CD4-positive, alpha-beta T cell (primary cell): ENCODE measurements at regions not wholly inside any gene's neighbourhood (a gene's known extent, or its start where the extent isn't known, plus 50 kb on each side); places are given as distances from the start of the nearest gene placed in this dataset.

Source experiments
- ATAC-seq: fragments of 200-7000 bp; cut with Tn5 transposase; one replicate; pipeline ENCODE4 v1.10.0; 2022; ENCODE audit warnings: mild to moderate bottlenecking; ENCODE audit not compliant: poor library complexity
- CTCF ChIA-PET: fragments of 350-600 bp; sonication (Branson Sonifier 250); formaldehyde crosslinking; loops from one replicate; lab custom pipeline; 2021; ENCODE audit warnings: antibody characterized with exemption, inconsistent platforms; lab: Charles Lee
- POLR2A ChIA-PET: fragments of 350-600 bp; sonication (Branson Sonifier 250); formaldehyde crosslinking; loops from one replicate; lab custom pipeline; 2021; ENCODE audit warnings: antibody characterized with exemption, inconsistent platforms; lab: Charles Lee
- DNase-seq, 14 experiments: peaks; one replicate each; pipeline ENCODE4 v3.0.0-alpha.2; 2013 to 2020; ENCODE audit warnings: mixed read lengths in 2 of 14
- H3K27ac ChIP-seq, 2 donors: one replicate each; pipeline versions ENCODE4 v1.5.1 to v1.7.0; 2013; ENCODE audit warnings: low read length in 2 of 2, low read depth in 1 of 2, mild to moderate bottlenecking in 1 of 2
- H3K27me3 ChIP-seq, 2 experiments: 1 replicate in 1 of 2; 2 replicates in 1 of 2; pipeline versions ENCODE4 v1.6.1 to v1.7.0; 2013; ENCODE audit warnings: low read length in 2 of 2, control low read depth in 1 of 2, mild to moderate bottlenecking in 1 of 2, moderate library complexity in 1 of 2; ENCODE audit not compliant: insufficient read depth in 2 of 2, control insufficient read depth in 1 of 2
- H3K36me3 ChIP-seq: one replicate; pipeline ENCODE4 v1.6.1; 2013; ENCODE audit warnings: low read length, control low read depth; ENCODE audit not compliant: insufficient read depth
- H3K4me1 ChIP-seq: one replicate; pipeline ENCODE4 v1.6.1; 2013; ENCODE audit warnings: low read length, control low read depth; ENCODE audit not compliant: insufficient read depth
- H3K4me3 ChIP-seq: one replicate; pipeline ENCODE4 v1.5.1; 2013; ENCODE audit warnings: mild to moderate bottlenecking, low read length, moderate library complexity
- H3K9me3 ChIP-seq, 2 experiments: 1 replicate in 1 of 2; 2 replicates in 1 of 2; pipeline versions ENCODE4 v1.6.1 to v1.7.0; 2013; ENCODE audit warnings: low read length in 2 of 2, mild to moderate bottlenecking in 2 of 2, control low read depth in 1 of 2, moderate library complexity in 1 of 2; ENCODE audit not compliant: control insufficient read depth in 1 of 2, insufficient read depth in 1 of 2
- H3K27ac Mint-ChIP-seq: one replicate; pipeline ENCODE4 v1.8.0; 2020; ENCODE audit warnings: mixed read lengths
- H3K27me3 Mint-ChIP-seq: one replicate; pipeline ENCODE4 v1.8.0; 2021; ENCODE audit warnings: mixed read lengths
- H3K36me3 Mint-ChIP-seq: one replicate; pipeline ENCODE4 v1.8.0; 2021; ENCODE audit warnings: low read depth, mixed read lengths
- H3K4me1 Mint-ChIP-seq: one replicate; pipeline ENCODE4 v1.8.0; 2021; ENCODE audit warnings: low read depth, mixed read lengths
- H3K4me3 Mint-ChIP-seq: one replicate; pipeline ENCODE4 v1.8.0; 2020; ENCODE audit warnings: mild to moderate bottlenecking, mixed read lengths
- H3K9me3 Mint-ChIP-seq: one replicate; pipeline ENCODE4 v1.8.0; 2020; ENCODE audit warnings: mixed read lengths
- intact Hi-C, 2 experiments: fragments of 100-400 bp; cut with DNase I in 1 of 2; cut with micrococcal nuclease in 1 of 2; formaldehyde crosslinking; loops; one replicate each; pipeline versions ENCODE4 v1.15.1 to v1.9.0; 2023 to 2025; cut with DNase I, micrococcal nuclease
- TF ChIP-seq, protein P1 (sequence below): fragments of 200-600 bp; IDR thresholded peaks from one replicate; pipeline ENCODE4 v1.8.0; 2022; ENCODE audit warnings: antibody characterized with exemption, mild to moderate bottlenecking

DNA sequence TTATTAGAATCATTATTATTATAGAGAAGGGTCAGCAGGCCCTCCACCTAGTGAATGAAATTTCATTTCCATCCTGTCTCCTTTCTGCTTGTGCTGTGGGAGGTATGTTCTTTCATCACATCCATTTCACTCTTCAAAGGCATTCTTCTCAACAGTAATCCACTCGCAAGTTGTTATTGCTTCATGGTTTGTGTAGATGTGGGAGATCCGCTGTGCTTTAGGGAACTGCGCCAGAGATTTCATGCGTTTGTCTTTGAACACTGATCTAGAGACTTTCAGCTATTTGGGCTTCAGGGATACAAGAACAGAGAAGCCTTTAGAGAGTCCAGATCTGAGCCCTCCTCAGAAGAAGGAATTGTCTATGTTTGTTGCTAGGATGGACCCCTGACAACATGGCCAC is 53.5 kb upstream of the PUDP start:
- H3K36me3 ChIP-seq: no peaks in the 10 kb centered on the region
- no peaks in the 10 kb centered on the region for H3K9me3 ChIP-seq
- Mint-ChIP-seq H3K4me3 (no peak overlapping the region), H3K27me3 (no peaks in the 10 kb centered on the region), H3K9me3 (no peaks in the 10 kb centered on the region), H3K36me3 (no peaks in the 10 kb centered on the region), H3K27ac (no peak overlapping the region), H3K4me1 (no peaks in the 10 kb centered on the region)
- ChIA-PET CTCF (no interaction called here), POLR2A (no interaction called here)
- TF ChIP-seq, protein P1, sequence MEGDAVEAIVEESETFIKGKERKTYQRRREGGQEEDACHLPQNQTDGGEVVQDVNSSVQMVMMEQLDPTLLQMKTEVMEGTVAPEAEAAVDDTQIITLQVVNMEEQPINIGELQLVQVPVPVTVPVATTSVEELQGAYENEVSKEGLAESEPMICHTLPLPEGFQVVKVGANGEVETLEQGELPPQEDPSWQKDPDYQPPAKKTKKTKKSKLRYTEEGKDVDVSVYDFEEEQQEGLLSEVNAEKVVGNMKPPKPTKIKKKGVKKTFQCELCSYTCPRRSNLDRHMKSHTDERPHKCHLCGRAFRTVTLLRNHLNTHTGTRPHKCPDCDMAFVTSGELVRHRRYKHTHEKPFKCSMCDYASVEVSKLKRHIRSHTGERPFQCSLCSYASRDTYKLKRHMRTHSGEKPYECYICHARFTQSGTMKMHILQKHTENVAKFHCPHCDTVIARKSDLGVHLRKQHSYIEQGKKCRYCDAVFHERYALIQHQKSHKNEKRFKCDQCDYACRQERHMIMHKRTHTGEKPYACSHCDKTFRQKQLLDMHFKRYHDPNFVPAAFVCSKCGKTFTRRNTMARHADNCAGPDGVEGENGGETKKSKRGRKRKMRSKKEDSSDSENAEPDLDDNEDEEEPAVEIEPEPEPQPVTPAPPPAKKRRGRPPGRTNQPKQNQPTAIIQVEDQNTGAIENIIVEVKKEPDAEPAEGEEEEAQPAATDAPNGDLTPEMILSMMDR: no peak
- ATAC-seq (no peak), DNase-seq (no peak)
- no peaks in the 10 kb centered on the region for H3K4me1 ChIP-seq
- no peak overlapping the region for H3K4me3 ChIP-seq
- H3K27me3 ChIP-seq: no peaks in the 10 kb centered on the region
- intact Hi-C loops: no loop called here
- no peak overlapping the region for H3K27ac ChIP-seq

DNA sequence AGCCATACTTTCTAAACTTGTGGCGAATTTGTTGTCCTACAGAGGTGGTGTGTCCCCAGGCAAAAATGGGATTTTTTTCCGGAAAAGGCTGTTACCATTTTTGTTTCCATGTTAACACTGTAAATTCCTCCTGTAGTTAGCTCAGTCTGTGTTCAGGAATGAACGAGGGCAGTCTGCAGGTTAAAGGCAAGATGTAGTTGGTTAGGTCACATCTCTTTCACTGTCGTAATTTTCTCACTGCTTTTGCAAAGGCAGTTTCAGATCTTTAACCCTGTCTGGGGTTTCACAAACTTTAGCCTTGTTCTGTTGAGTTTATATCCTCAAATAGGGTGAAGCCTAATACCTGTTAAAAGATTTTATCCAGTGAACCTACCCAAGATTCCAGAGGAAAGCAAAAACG is 50.5 kb upstream of the PUDP start:
- Mint-ChIP-seq H3K9me3 (no peaks in the 10 kb centered on the region), H3K27me3 (no peaks in the 10 kb centered on the region), H3K4me1 (no peaks in the 10 kb centered on the region), H3K4me3 (no peak overlapping the region), H3K27ac (no peak overlapping the region), H3K36me3 (no peaks in the 10 kb centered on the region)
- no peak for DNase-seq
- Histone ChIP-seq H3K36me3 (no peaks in the 10 kb centered on the region), H3K9me3 (no peaks in the 10 kb centered on the region), H3K27me3 (no peaks in the 10 kb centered on the region), H3K27ac (no peak overlapping the region), H3K4me1 (no peaks in the 10 kb centered on the region), H3K4me3 (no peak overlapping the region)
- POLR2A ChIA-PET: no interaction called here
- no peak for ATAC-seq
- TF ChIP-seq, protein P1: no peak
- intact Hi-C loops: no loop called here
- CTCF ChIA-PET: no interaction called here
